GM21576 (cell line): ENCODE measurements at regions not wholly inside any gene's neighbourhood (a gene's known extent, or its start where the extent isn't known, plus 50 kb on each side); places are given as distances from the start of the nearest gene placed in this dataset.

ENCODE experiments used
- ATAC-seq: cut with Tn5 transposase; IDR thresholded peaks from one replicate; pipeline ENCODE4 v1.9.1; 2021; ENCODE audit warnings: mild to moderate bottlenecking, moderate library complexity; ENCODE audit not compliant: unreplicated experiment

GRCh38 chr7:84251277-84251781 lies 56.7 kb upstream of the SEMA3A start:
- no peak for ATAC-seq

- no peak for ATAC-seq
Measured at GRCh38 chr7:84250452-84250851, 55.9 kb upstream of the SEMA3A start.

- no peak for ATAC-seq
Measured at GRCh38 chr7:84249656-84250055, 55.1 kb upstream of the SEMA3A start.

GRCh38 chr7:84248843-84249242 lies 54.3 kb upstream of the SEMA3A start:
- ATAC-seq: no peak

- no peak for ATAC-seq
Measured at GRCh38 chr7:84248267-84248666, 53.7 kb upstream of the SEMA3A start.

- no peak for ATAC-seq
Measured at GRCh38 chr7:84247591-84247990, 53.0 kb upstream of the SEMA3A start.

GRCh38 chr7:84245835-84246234 lies 51.2 kb upstream of the SEMA3A start:
- ATAC-seq: no peak
